ENCODE measurements at regions not wholly inside any gene's neighbourhood (a gene's known extent, or its start where the extent isn't known, plus 50 kb on each side); places are given as distances from the start of the nearest gene placed in this dataset.

DNA sequence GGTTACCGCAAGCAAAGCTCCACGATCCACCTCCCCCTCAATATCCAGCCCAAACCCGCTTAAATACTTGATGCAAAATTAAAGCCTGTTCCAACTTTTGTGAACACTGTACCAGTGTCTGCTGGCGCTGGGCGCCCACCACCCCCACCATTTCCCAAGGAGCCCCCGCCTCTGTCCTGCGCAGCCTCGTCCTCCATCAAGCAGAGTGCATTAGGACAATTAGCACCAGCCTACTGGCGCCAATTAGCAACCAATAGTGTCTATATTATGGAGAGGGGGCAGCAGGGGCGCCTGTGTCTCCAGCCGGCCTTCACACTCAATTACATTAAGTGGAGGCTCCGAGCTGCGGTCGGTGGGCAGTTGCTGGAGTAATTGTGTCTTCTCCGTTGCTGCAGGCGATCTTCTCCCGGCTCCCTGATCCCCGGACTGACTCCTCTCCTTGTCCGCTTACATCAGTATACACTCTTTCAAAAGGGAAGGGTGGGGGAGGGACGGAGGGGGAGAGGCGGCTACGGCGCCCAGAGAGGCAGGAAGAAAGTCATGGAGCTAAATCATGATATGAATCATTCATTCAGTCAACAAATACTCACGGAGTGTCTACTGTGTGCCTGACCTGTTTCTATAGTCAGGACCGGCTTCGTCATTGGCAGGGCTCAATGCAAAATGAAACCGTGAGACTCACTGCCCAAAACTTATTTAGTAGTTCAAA is 707.3 kb downstream of the MED13L start:
- TF ChIP-seq, protein P1, sequence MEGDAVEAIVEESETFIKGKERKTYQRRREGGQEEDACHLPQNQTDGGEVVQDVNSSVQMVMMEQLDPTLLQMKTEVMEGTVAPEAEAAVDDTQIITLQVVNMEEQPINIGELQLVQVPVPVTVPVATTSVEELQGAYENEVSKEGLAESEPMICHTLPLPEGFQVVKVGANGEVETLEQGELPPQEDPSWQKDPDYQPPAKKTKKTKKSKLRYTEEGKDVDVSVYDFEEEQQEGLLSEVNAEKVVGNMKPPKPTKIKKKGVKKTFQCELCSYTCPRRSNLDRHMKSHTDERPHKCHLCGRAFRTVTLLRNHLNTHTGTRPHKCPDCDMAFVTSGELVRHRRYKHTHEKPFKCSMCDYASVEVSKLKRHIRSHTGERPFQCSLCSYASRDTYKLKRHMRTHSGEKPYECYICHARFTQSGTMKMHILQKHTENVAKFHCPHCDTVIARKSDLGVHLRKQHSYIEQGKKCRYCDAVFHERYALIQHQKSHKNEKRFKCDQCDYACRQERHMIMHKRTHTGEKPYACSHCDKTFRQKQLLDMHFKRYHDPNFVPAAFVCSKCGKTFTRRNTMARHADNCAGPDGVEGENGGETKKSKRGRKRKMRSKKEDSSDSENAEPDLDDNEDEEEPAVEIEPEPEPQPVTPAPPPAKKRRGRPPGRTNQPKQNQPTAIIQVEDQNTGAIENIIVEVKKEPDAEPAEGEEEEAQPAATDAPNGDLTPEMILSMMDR (IDR thresholded peaks at IDR 0.05 in 4 of 5, conservative IDR thresholded peaks at IDR 0.05 in 1 of 5) = no peak
- TF ChIP-seq POLR2A (IDR thresholded peaks at IDR 0.05) = no peak

All from gastrocnemius medialis (tissue), 4 donors.